Osteocyte (in vitro differentiated cells): ENCODE measurements at regions not wholly inside any gene's neighbourhood (a gene's known extent, or its start where the extent isn't known, plus 50 kb on each side); places are given as distances from the start of the nearest gene placed in this dataset.

Experiments used
- DNase-seq: peaks from one replicate; pipeline ENCODE4 v3.0.0; 2021; ENCODE audit warnings: mixed read lengths; ENCODE audit not compliant: unreplicated experiment; ENCODE audit errors: extremely low spot score
- H3K27ac Mint-ChIP-seq: one replicate; pipeline ENCODE4 v1.8.0; 2021; ENCODE audit warnings: mild to moderate bottlenecking, mixed read lengths; ENCODE audit not compliant: unreplicated experiment
- H3K27me3 Mint-ChIP-seq: one replicate; pipeline ENCODE4 v1.8.0; 2021; ENCODE audit warnings: mixed read lengths; ENCODE audit not compliant: unreplicated experiment
- H3K36me3 Mint-ChIP-seq: one replicate; pipeline ENCODE4 v1.8.0; 2021; ENCODE audit warnings: mixed read lengths; ENCODE audit not compliant: unreplicated experiment
- H3K4me1 Mint-ChIP-seq: one replicate; pipeline ENCODE4 v1.8.0; 2021; ENCODE audit warnings: mixed read lengths; ENCODE audit not compliant: unreplicated experiment
- H3K4me3 Mint-ChIP-seq: one replicate; pipeline ENCODE4 v1.8.0; 2021; ENCODE audit warnings: mild to moderate bottlenecking, moderate library complexity, mixed read lengths; ENCODE audit not compliant: unreplicated experiment
- H3K9me3 Mint-ChIP-seq: one replicate; pipeline ENCODE4 v1.8.0; 2021; ENCODE audit warnings: mixed read lengths; ENCODE audit not compliant: unreplicated experiment
- TF ChIP-seq, protein P1 (sequence below): fragments of 200-600 bp; sonication (generic); IDR thresholded peaks from 2 replicates; pipeline ENCODE4 v1.5.0; 2021; ENCODE audit warnings: antibody characterized with exemption, mild to moderate bottlenecking, moderate library complexity

DNA sequence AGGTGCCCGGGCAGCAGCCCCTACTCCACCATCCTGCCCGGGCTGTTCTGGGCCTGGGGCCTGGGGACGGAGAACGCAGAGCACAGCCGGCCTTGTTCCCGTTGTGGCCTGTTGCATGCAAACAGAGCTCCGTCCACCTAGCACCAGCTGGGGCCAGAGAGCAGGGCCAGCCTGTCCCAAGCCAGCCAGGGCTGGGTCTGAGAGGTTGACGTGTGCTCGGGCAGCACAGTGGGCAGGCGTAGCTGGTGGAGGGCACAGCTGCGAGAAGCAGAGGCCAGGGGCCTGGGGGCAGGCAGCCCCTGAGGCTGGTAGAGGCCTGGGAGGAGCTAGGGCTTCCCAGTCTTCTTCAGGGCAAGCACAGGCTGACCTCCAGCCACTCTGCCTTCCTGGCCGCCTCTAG is 1192.6 kb downstream of the BRD1 start:
- H3K9me3 Mint-ChIP-seq, result no peaks in the 10 kb centered on the region
- H3K4me3 Mint-ChIP-seq, result no peak overlapping the region
- H3K27me3 Mint-ChIP-seq, result no peaks in the 10 kb centered on the region
- H3K27ac Mint-ChIP-seq, result no peak overlapping the region
- no peaks in the 10 kb centered on the region for H3K36me3 Mint-ChIP-seq
- TF ChIP-seq, protein P1, sequence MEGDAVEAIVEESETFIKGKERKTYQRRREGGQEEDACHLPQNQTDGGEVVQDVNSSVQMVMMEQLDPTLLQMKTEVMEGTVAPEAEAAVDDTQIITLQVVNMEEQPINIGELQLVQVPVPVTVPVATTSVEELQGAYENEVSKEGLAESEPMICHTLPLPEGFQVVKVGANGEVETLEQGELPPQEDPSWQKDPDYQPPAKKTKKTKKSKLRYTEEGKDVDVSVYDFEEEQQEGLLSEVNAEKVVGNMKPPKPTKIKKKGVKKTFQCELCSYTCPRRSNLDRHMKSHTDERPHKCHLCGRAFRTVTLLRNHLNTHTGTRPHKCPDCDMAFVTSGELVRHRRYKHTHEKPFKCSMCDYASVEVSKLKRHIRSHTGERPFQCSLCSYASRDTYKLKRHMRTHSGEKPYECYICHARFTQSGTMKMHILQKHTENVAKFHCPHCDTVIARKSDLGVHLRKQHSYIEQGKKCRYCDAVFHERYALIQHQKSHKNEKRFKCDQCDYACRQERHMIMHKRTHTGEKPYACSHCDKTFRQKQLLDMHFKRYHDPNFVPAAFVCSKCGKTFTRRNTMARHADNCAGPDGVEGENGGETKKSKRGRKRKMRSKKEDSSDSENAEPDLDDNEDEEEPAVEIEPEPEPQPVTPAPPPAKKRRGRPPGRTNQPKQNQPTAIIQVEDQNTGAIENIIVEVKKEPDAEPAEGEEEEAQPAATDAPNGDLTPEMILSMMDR, result no peak
- no peak for DNase-seq
- H3K4me1 Mint-ChIP-seq, result peaks cover 3% of the 10 kb centered on the region

DNA sequence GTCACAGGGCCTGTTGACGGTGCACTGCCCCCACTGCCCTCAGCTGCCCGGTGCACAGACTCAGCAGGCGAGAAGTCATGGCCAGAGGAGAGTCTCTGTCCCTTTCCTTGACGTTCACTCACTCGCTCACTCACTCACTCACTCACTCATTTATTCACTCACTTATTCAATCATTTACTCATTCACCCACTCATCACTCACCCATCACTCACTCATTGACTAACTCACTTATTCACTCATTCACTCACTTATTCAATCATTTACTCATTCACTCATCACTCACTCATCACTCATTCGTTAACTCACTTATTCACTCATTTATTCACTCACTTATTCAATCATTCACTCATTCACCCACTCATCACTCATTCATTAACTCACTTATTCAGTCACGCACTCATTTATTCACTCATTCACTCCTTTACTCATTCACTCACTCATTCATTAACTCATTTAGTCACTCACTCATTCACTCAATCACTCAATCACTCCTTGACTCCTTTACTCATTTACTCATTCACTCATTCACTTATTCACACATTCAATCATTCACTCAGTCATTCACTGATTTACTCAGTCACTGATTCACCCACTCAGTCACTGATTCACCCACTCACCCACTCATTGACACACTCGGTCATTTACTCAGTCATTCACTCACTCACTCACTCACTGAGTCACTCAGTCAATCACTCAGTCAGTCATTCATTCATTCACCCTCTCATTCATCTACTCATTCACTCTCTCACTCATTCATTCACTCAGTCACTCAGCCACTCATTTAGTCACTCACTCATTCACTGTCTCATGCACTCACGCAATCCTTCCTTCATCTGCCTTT is 1193.5 kb downstream of the BRD1 start:
- no peaks in the 10 kb centered on the region for H3K27me3 Mint-ChIP-seq
- TF ChIP-seq, protein P1, result no peak
- no peaks in the 10 kb centered on the region for H3K9me3 Mint-ChIP-seq
- H3K4me1 Mint-ChIP-seq, result peaks cover 6% of the 10 kb centered on the region
- H3K27ac Mint-ChIP-seq, result no peak overlapping the region
- no peak overlapping the region for H3K4me3 Mint-ChIP-seq
- DNase-seq, result no peak
- no peaks in the 10 kb centered on the region for H3K36me3 Mint-ChIP-seq

DNA sequence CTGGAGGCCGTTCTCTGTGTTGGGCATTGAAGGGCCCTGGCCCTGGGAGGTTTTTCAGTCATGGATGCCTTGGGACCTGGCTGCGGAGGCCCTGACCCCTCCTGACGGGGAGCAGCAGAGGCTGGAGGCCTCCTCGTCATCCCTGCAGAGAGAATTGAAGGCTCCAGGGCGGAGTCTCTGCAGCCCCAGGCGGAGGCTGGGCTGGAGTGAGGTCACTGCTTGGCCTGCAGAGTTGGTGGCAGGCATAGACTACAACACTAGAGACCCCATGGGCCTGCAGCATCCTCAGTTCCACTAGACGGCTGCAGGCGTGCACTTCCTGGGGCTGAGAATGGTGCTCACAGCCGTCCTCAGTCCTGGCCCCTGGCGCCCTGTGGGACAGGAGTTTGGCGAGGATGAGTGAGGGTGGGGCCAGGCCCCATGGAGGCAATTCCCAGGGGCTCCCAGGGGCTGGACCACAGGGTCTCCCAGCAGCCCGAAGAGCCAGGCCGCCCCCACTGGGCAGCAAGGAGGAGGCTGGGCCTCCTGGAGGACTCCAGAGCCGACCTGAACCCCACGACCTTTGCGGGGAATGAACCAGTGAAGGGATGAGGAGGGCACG is 1194.9 kb downstream of the BRD1 start:
- no peaks in the 10 kb centered on the region for H3K36me3 Mint-ChIP-seq
- H3K4me1 Mint-ChIP-seq, result peaks cover 8% of the 10 kb centered on the region
- H3K9me3 Mint-ChIP-seq, result no peaks in the 10 kb centered on the region
- H3K27ac Mint-ChIP-seq, result no peak overlapping the region
- no peak overlapping the region for H3K4me3 Mint-ChIP-seq
- no peaks in the 10 kb centered on the region for H3K27me3 Mint-ChIP-seq
- no peak for DNase-seq
- TF ChIP-seq, protein P1, result no peak

DNA sequence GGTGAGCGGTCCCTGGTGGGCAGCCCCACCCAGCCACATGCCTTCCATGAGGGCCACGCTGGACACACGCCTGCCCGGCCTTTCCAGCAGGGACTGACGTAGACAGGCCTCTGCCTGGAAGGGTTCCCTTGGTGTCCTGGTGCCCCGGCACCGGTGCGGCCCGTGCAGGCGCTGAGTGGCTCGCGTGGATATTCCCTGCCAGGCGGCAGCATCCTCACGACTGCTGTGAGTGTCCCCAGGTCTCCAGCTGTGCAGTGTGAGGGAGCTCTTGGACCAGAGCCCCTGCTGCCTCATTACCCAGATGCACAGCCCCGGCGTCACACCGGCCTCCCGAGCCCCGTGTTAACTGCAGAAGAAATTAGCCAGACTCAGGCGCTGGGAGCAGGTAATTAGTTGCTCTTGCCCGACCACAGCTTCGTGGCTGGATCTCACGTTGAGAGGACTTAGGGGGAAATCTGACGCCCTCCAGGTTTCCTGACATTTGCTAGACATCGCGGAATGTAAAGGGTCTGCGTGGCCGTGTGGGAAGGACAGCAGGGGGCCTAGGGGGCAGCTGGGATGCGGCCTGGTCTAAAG is 1196.3 kb downstream of the BRD1 start:
- no peaks in the 10 kb centered on the region for H3K9me3 Mint-ChIP-seq
- H3K4me3 Mint-ChIP-seq, result no peak overlapping the region
- no peak for DNase-seq
- no peak overlapping the region for H3K27ac Mint-ChIP-seq
- TF ChIP-seq, protein P1, result no peak
- no peaks in the 10 kb centered on the region for H3K27me3 Mint-ChIP-seq
- H3K4me1 Mint-ChIP-seq, result peaks cover 20% of the 10 kb centered on the region
- H3K36me3 Mint-ChIP-seq, result no peaks in the 10 kb centered on the region

DNA sequence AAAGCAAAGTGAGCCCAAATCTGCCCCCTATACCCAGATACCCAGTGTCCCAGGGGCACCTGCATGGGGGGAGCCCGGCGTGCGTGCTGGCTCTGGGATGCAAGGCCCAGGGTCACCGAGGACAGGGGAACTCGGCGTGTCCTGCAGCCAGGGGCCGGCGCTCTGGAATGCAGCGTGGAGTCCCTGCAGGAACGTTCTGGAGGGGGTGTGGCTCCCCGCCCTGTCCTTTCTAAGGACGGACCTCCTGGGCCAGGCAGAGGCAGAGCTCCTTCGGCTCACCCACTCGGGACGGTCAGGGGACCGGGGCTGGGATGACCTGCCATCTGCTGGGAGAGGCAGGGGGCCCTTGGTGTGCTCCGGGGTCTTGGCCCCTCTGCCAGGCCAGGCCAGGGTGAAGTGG is 1196.8 kb downstream of the BRD1 start:
- Mint-ChIP-seq H3K9me3 (no peaks in the 10 kb centered on the region), H3K27ac (no peak overlapping the region), H3K4me1 (peaks cover 20% of the 10 kb centered on the region), H3K27me3 (no peaks in the 10 kb centered on the region), H3K4me3 (no peak overlapping the region), H3K36me3 (no peaks in the 10 kb centered on the region)
- DNase-seq, result no peak
- TF ChIP-seq, protein P1, result no peak
